Activated CD4-positive, alpha-beta memory T cell treated with anti-CD3 and anti-CD28 coated beads for 36 hours (primary cell): ENCODE measurements at regions not wholly inside any gene's neighbourhood (a gene's known extent, or its start where the extent isn't known, plus 50 kb on each side); places are given as distances from the start of the nearest gene placed in this dataset.
"Not testable (repeated sequence)": the region's sequence is repeated elsewhere in the genome, so short reads cannot be mapped to it uniquely, and the experiment has no call there.

Source experiments
- CTCF ChIA-PET: fragments of 350-600 bp; sonication (Branson Sonifier 250); formaldehyde crosslinking; loops from one replicate; lab custom pipeline; 2021; ENCODE audit warnings: antibody characterized with exemption, inconsistent platforms; lab: Charles Lee
- POLR2A ChIA-PET: fragments of 350-600 bp; sonication (Branson Sonifier 250); formaldehyde crosslinking; loops from one replicate; lab custom pipeline; 2021; ENCODE audit warnings: antibody characterized with exemption; lab: Charles Lee
- DNase-seq: peaks from one replicate; pipeline ENCODE4 v3.0.0-alpha.2; 2020
- H3K27ac Mint-ChIP-seq: one replicate; pipeline ENCODE4 v1.8.0; 2021; ENCODE audit warnings: mixed read lengths
- H3K27me3 Mint-ChIP-seq: one replicate; pipeline ENCODE4 v1.8.0; 2021; ENCODE audit warnings: mixed read lengths
- H3K36me3 Mint-ChIP-seq: one replicate; pipeline ENCODE4 v1.8.0; 2021; ENCODE audit warnings: mixed read lengths
- H3K4me1 Mint-ChIP-seq: one replicate; pipeline ENCODE4 v1.8.0; 2021; ENCODE audit warnings: low read depth, mixed read lengths
- H3K4me3 Mint-ChIP-seq: one replicate; pipeline ENCODE4 v1.8.0; 2021; ENCODE audit warnings: mild to moderate bottlenecking, mixed read lengths
- H3K9me3 Mint-ChIP-seq: one replicate; pipeline ENCODE4 v1.8.0; 2021; ENCODE audit warnings: mixed read lengths
- intact Hi-C: fragments of 100-400 bp; cut with micrococcal nuclease; formaldehyde crosslinking; loops from one replicate; pipeline ENCODE4 v1.15.1; 2023

GRCh38 chr7:6995493-6996289 lies 169.6 kb upstream of the CCZ1B start:
- H3K27me3 Mint-ChIP-seq, CTCF ChIA-PET, H3K4me1 Mint-ChIP-seq, intact Hi-C loops, POLR2A ChIA-PET, H3K36me3 Mint-ChIP-seq, H3K4me3 Mint-ChIP-seq, DNase-seq, H3K27ac Mint-ChIP-seq: not testable (repeated sequence)
- H3K9me3 Mint-ChIP-seq: peaks cover 12% of the 10 kb centered on the region

GRCh38 chr7:6999067-6999666 lies 173.1 kb upstream of the CCZ1B start:
- H3K4me3 Mint-ChIP-seq, POLR2A ChIA-PET, CTCF ChIA-PET: not testable (repeated sequence)

GRCh38 chr7:7002418-7003062 lies 176.5 kb upstream of the CCZ1B start:
- Mint-ChIP-seq H3K36me3 (peaks cover 3% of the 10 kb centered on the region), H3K9me3 (peaks cover 12% of the 10 kb centered on the region), H3K27ac (no peak overlapping the region), H3K27me3 (peaks cover 5% of the 10 kb centered on the region), H3K4me1 (no peaks in the 10 kb centered on the region), H3K4me3 (no peak overlapping the region)
- CTCF ChIA-PET: interaction anchor here (0.6 kb wide), 1 partner anchor 1018 kb away, joined by 3 read pairs; no protein-coding TSS in a partner anchor
- intact Hi-C loops: no loop called here
- no peak for DNase-seq
- POLR2A ChIA-PET: no interaction called here

More at GRCh38 chr7:6999067-6999666, 173.1 kb upstream of the CCZ1B start:
- DNase-seq, H3K27ac Mint-ChIP-seq, intact Hi-C loops, H3K27me3 Mint-ChIP-seq, H3K4me1 Mint-ChIP-seq, H3K36me3 Mint-ChIP-seq: not testable (repeated sequence)
- peaks cover 12% of the 10 kb centered on the region for H3K9me3 Mint-ChIP-seq

- CTCF ChIA-PET: no interaction called here
- no peak overlapping the region for H3K4me3 Mint-ChIP-seq
Observed at GRCh38 chr7:7005303-7005702, 177.0 kb upstream of the C1GALT1 start.

GRCh38 chr7:7005949-7006348 lies 176.4 kb upstream of the C1GALT1 start:
- intact Hi-C loops, H3K4me1 Mint-ChIP-seq, H3K27ac Mint-ChIP-seq, DNase-seq, H3K4me3 Mint-ChIP-seq, H3K36me3 Mint-ChIP-seq, CTCF ChIA-PET, H3K9me3 Mint-ChIP-seq, POLR2A ChIA-PET: not testable (repeated sequence)
- H3K27me3 Mint-ChIP-seq: peaks cover 11% of the 10 kb centered on the region

More at GRCh38 chr7:7005303-7005702, 177.0 kb upstream of the C1GALT1 start:
- intact Hi-C loops: no loop called here
- Mint-ChIP-seq H3K27me3 (peaks cover 7% of the 10 kb centered on the region), H3K27ac (no peak overlapping the region), H3K9me3 (peaks cover 5% of the 10 kb centered on the region), H3K36me3 (peaks cover 3% of the 10 kb centered on the region), H3K4me1 (no peaks in the 10 kb centered on the region)
- POLR2A ChIA-PET: no interaction called here
- DNase-seq: no peak

- H3K27ac Mint-ChIP-seq, CTCF ChIA-PET, H3K4me1 Mint-ChIP-seq, H3K36me3 Mint-ChIP-seq, intact Hi-C loops, DNase-seq, H3K4me3 Mint-ChIP-seq, H3K9me3 Mint-ChIP-seq, POLR2A ChIA-PET: not testable (repeated sequence)
- peaks cover 26% of the 10 kb centered on the region for H3K27me3 Mint-ChIP-seq
Observed at GRCh38 chr7:7011241-7011640, 171.1 kb upstream of the C1GALT1 start.

- H3K9me3 Mint-ChIP-seq, H3K4me3 Mint-ChIP-seq, POLR2A ChIA-PET, H3K27ac Mint-ChIP-seq, H3K36me3 Mint-ChIP-seq, H3K4me1 Mint-ChIP-seq, DNase-seq, CTCF ChIA-PET, intact Hi-C loops: not testable (repeated sequence)
- H3K27me3 Mint-ChIP-seq: peaks cover 26% of the 10 kb centered on the region
Observed at GRCh38 chr7:7011751-7012150, 170.6 kb upstream of the C1GALT1 start.

- ChIA-PET CTCF (no interaction called here), POLR2A (no interaction called here)
- H3K4me1 Mint-ChIP-seq: no peaks in the 10 kb centered on the region
- H3K4me3 Mint-ChIP-seq: no peak overlapping the region
- peaks cover 2% of the 10 kb centered on the region for H3K36me3 Mint-ChIP-seq
- no peak for DNase-seq
- H3K27me3 Mint-ChIP-seq: peaks cover 24% of the 10 kb centered on the region
- intact Hi-C loops: no loop called here
- peaks cover 5% of the 10 kb centered on the region for H3K9me3 Mint-ChIP-seq
- no peak overlapping the region for H3K27ac Mint-ChIP-seq
Observed at GRCh38 chr7:7014827-7015595, 167.3 kb upstream of the C1GALT1 start.

- intact Hi-C loops: no loop called here
Observed at GRCh38 chr7:7017707-7018280, 164.6 kb upstream of the C1GALT1 start.

GRCh38 chr7:7018290-7018689 lies 164.1 kb upstream of the C1GALT1 start:
- Mint-ChIP-seq H3K27ac (no peak overlapping the region), H3K9me3 (no peaks in the 10 kb centered on the region), H3K36me3 (no peaks in the 10 kb centered on the region), H3K27me3 (peaks cover 6% of the 10 kb centered on the region), H3K4me3 (no peak overlapping the region), H3K4me1 (no peaks in the 10 kb centered on the region)
- DNase-seq: no peak
- POLR2A ChIA-PET: no interaction called here
- intact Hi-C loops: no loop called here
- CTCF ChIA-PET: no interaction called here

More at GRCh38 chr7:7017707-7018280, 164.6 kb upstream of the C1GALT1 start:
- CTCF ChIA-PET: no interaction called here
- Mint-ChIP-seq H3K36me3 (no peaks in the 10 kb centered on the region), H3K9me3 (no peaks in the 10 kb centered on the region), H3K27ac (no peak overlapping the region), H3K4me3 (no peak overlapping the region), H3K4me1 (no peaks in the 10 kb centered on the region), H3K27me3 (peaks cover 6% of the 10 kb centered on the region)
- DNase-seq: no peak
- POLR2A ChIA-PET: no interaction called here

- DNase-seq: no peak
- Mint-ChIP-seq H3K36me3 (no peaks in the 10 kb centered on the region), H3K27me3 (peaks cover 25% of the 10 kb centered on the region), H3K9me3 (no peaks in the 10 kb centered on the region), H3K4me3 (no peak overlapping the region), H3K27ac (no peak overlapping the region), H3K4me1 (no peaks in the 10 kb centered on the region)
- CTCF ChIA-PET: no interaction called here
- intact Hi-C loops: no loop called here
- POLR2A ChIA-PET: no interaction called here
Observed at GRCh38 chr7:7032221-7032620, 150.1 kb upstream of the C1GALT1 start.

- Mint-ChIP-seq H3K4me1 (no peaks in the 10 kb centered on the region), H3K4me3 (no peak overlapping the region), H3K9me3 (no peaks in the 10 kb centered on the region), H3K27me3 (peaks cover 16% of the 10 kb centered on the region), H3K36me3 (no peaks in the 10 kb centered on the region), H3K27ac (no peak overlapping the region)
- ChIA-PET POLR2A (no interaction called here), CTCF (no interaction called here)
- DNase-seq: no peak
- intact Hi-C loops: no loop called here
Observed at GRCh38 chr7:7035851-7036250, 146.5 kb upstream of the C1GALT1 start.
